ENCODE measurements at regions not wholly inside any gene's neighbourhood (a gene's known extent, or its start where the extent isn't known, plus 50 kb on each side); places are given as distances from the start of the nearest gene placed in this dataset.

DNA sequence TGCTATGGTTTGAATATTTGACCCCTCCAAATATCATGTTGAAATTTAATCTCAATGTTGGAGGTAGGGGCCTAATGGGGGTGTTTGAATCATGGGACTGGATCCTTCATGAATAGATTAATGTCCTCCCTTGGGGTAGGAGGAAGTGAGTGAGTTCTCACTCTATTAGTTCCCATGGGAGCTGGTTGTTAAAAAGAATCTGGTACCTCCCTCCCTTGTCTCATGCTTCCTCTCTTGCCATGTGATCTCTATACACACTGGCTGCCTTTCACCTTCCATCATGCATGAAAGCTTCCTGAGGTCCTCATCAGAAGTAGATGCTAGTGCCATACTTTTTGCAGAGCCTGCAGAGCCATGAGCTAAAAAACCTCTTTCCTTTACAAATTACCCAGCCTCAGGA lies 177.7 kb upstream of the MCTP2 start (continued):
- TF ChIP-seq MAFK (IDR thresholded peaks at IDR 0.05; ENCODE audit: low read depth, low read length) (no peak), RBBP5 (IDR thresholded peaks at IDR 0.05; ENCODE audit: borderline replicate concordance, low read depth, low read length) (no peak), SRF (IDR thresholded peaks at IDR 0.05; ENCODE audit: low read depth, low read length) (no peak), BCL11A (IDR thresholded peaks at IDR 0.05; ENCODE audit: low read depth in 2 of 2, low read length in 2 of 2) (no peak)

Measured in H1 (cell line).